Liver (tissue), 3 donors: ENCODE measurements at regions not wholly inside any gene's neighbourhood (a gene's known extent, or its start where the extent isn't known, plus 50 kb on each side); places are given as distances from the start of the nearest gene placed in this dataset.

Source experiments
- EGR1 ChIP-seq, 2 donors: IDR thresholded peaks; 2 replicates each; pipeline ENCODE4 v1.6.1; 2016 to 2018; ENCODE audit warnings: antibody characterized with exemption in 2 of 2, low read depth in 2 of 2
- FOXA1 ChIP-seq: IDR thresholded peaks from 2 replicates; pipeline ENCODE4 v1.6.1; 2016; ENCODE audit warnings: antibody characterized with exemption
- GABPA ChIP-seq, 2 donors: IDR thresholded peaks in 1 of 2; conservative IDR thresholded peaks in 1 of 2; 2 replicates each; pipeline ENCODE4 v1.6.1; 2016; ENCODE audit warnings: antibody characterized with exemption in 2 of 2, mild to moderate bottlenecking in 1 of 2, moderate library complexity in 1 of 2
- RAD21 ChIP-seq, 2 donors: IDR thresholded peaks; 2 replicates each; pipeline ENCODE4 v1.6.1; 2016; ENCODE audit warnings: antibody characterized with exemption in 2 of 2, mild to moderate bottlenecking in 2 of 2
- TAF1 ChIP-seq: conservative IDR thresholded peaks from 2 replicates; pipeline ENCODE4 v1.6.1; 2016; ENCODE audit warnings: antibody characterized with exemption, mild to moderate bottlenecking
- YY1 ChIP-seq: IDR thresholded peaks from 2 replicates; pipeline ENCODE4 v1.6.1; 2016; ENCODE audit warnings: antibody characterized with exemption, mild to moderate bottlenecking
- TF ChIP-seq, protein P1 (sequence below): fragments of 150-350 bp; IDR thresholded peaks from 2 replicates; pipeline ENCODE4 v1.5.1; 2017; ENCODE audit warnings: improper control_type of control experiment, low read depth, low read length; ENCODE audit not compliant: missing input control
- TF ChIP-seq, protein P2 (sequence below): IDR thresholded peaks from 2 replicates; pipeline ENCODE4 v1.6.1; 2016; ENCODE audit warnings: antibody characterized with exemption
- donor health status: healthy.
- donor health status: healthy.

GRCh38 chr2:146259816-146260215 is 1585.0 kb upstream of the ACVR2A start:
- TF ChIP-seq EGR1 (IDR thresholded peaks at IDR 0.05; ENCODE audit: low read depth in 2 of 2) = no peak
- no peak for TF ChIP-seq RAD21 (IDR thresholded peaks at IDR 0.05)
- no peak for TF ChIP-seq TAF1
- TF ChIP-seq, protein P1, sequence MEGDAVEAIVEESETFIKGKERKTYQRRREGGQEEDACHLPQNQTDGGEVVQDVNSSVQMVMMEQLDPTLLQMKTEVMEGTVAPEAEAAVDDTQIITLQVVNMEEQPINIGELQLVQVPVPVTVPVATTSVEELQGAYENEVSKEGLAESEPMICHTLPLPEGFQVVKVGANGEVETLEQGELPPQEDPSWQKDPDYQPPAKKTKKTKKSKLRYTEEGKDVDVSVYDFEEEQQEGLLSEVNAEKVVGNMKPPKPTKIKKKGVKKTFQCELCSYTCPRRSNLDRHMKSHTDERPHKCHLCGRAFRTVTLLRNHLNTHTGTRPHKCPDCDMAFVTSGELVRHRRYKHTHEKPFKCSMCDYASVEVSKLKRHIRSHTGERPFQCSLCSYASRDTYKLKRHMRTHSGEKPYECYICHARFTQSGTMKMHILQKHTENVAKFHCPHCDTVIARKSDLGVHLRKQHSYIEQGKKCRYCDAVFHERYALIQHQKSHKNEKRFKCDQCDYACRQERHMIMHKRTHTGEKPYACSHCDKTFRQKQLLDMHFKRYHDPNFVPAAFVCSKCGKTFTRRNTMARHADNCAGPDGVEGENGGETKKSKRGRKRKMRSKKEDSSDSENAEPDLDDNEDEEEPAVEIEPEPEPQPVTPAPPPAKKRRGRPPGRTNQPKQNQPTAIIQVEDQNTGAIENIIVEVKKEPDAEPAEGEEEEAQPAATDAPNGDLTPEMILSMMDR = no peak
- no peak for TF ChIP-seq YY1
- TF ChIP-seq, protein P2, sequence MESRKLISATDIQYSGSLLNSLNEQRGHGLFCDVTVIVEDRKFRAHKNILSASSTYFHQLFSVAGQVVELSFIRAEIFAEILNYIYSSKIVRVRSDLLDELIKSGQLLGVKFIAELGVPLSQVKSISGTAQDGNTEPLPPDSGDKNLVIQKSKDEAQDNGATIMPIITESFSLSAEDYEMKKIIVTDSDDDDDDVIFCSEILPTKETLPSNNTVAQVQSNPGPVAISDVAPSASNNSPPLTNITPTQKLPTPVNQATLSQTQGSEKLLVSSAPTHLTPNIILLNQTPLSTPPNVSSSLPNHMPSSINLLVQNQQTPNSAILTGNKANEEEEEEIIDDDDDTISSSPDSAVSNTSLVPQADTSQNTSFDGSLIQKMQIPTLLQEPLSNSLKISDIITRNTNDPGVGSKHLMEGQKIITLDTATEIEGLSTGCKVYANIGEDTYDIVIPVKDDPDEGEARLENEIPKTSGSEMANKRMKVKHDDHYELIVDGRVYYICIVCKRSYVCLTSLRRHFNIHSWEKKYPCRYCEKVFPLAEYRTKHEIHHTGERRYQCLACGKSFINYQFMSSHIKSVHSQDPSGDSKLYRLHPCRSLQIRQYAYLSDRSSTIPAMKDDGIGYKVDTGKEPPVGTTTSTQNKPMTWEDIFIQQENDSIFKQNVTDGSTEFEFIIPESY = no peak
- no peak for TF ChIP-seq FOXA1
- TF ChIP-seq GABPA (IDR thresholded peaks at IDR 0.05 in 1 of 2, conservative IDR thresholded peaks at IDR 0.05 in 1 of 2) = no peak
